ENCODE measurements at regions not wholly inside any gene's neighbourhood (a gene's known extent, or its start where the extent isn't known, plus 50 kb on each side); places are given as distances from the start of the nearest gene placed in this dataset.

DNA sequence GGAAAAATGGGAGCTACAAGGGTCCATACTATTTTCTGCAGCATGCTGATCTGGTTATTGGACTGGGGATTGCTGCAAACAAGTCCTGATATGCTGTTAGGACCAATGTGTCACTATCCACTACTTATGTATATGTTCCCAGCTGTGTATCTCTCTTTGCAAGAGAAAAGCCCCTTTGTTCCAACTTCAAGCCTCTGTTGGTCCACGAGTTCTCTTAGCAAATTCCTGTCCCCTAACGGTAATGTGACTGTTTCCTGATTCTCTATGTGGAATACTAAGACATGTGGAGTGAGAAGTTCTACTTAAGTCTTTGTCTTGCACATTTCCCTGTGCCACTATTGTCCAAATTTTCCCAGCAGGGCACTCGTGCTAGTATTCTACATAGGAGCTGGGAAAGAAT is 557.7 kb downstream of the FSCB start:
- no peak overlapping the region for H3K27ac ChIP-seq (ENCODE audit: low read length, poor library complexity, severe bottlenecking)
- H4K8ac ChIP-seq (ENCODE audit: low read length), result no peak overlapping the region
- H3K4me2 ChIP-seq (ENCODE audit: low read length, poor library complexity, severe bottlenecking), result no peak overlapping the region
- H2AFZ ChIP-seq (ENCODE audit: low read depth, low read length), result no peak overlapping the region
- H3K4me3 ChIP-seq (ENCODE audit: insufficient read depth in 1 of 2, low read depth in 1 of 2, low read length in 2 of 2), result no peak overlapping the region
- no peak for DNase-seq
- no peak overlapping the region for H3K23ac ChIP-seq (ENCODE audit: low read length in 2 of 2)
- no peak overlapping the region for H2AK5ac ChIP-seq (ENCODE audit: low read length, severe bottlenecking)
- no peak overlapping the region for H2BK5ac ChIP-seq (ENCODE audit: low read depth, low read length, poor library complexity, severe bottlenecking)
- H2BK15ac ChIP-seq (ENCODE audit: low read depth, poor library complexity, severe bottlenecking), result no peak overlapping the region
- H4K91ac ChIP-seq (ENCODE audit: low read length), result no peak overlapping the region
- WGBS, result 31% methylated on average over 1 of the region's 3 CpGs
- no peaks in the 10 kb centered on the region for H3K4me1 ChIP-seq (ENCODE audit: control insufficient read depth, insufficient read depth, low read depth, low read length)
- no peak overlapping the region for H2BK120ac ChIP-seq (ENCODE audit: low read depth, low read length)
- no peaks in the 10 kb centered on the region for H3K27me3 ChIP-seq (ENCODE audit: control insufficient read depth in 1 of 2, insufficient read depth in 1 of 2, low read length in 2 of 2)
- H3K18ac ChIP-seq (ENCODE audit: low read depth in 1 of 2, low read length in 2 of 2), result no peak overlapping the region
- no peak overlapping the region for H3K4ac ChIP-seq (ENCODE audit: low read depth in 1 of 2, low read length in 2 of 2)
- H3K9me3 ChIP-seq (ENCODE audit: control insufficient read depth, low read length), result no peaks in the 10 kb centered on the region
- no peak overlapping the region for H2BK12ac ChIP-seq (ENCODE audit: low read length in 2 of 2)
- H3K14ac ChIP-seq (ENCODE audit: low read length in 2 of 2), result no peak overlapping the region
- no peaks in the 10 kb centered on the region for H3K36me3 ChIP-seq (ENCODE audit: control insufficient read depth in 1 of 2, insufficient read depth in 2 of 2, low read depth in 1 of 2, low read length in 2 of 2)
- H3K9ac ChIP-seq (ENCODE audit: low read length), result no peak overlapping the region
- H3K79me1 ChIP-seq (replicated peaks; ENCODE audit: low read length, poor library complexity, severe bottlenecking), result no peaks in the 10 kb centered on the region

GRCh38 chr14:43939836-43940235 is 567.2 kb downstream of the FSCB start:
- no peak overlapping the region for H3K4me2 ChIP-seq (ENCODE audit: low read length, poor library complexity, severe bottlenecking)
- WGBS, result 83% methylated on average over 11 of the region's 11 CpGs
- H2BK5ac ChIP-seq (ENCODE audit: low read depth, low read length, poor library complexity, severe bottlenecking), result no peak overlapping the region
- no peak overlapping the region for H3K27ac ChIP-seq (ENCODE audit: low read length, poor library complexity, severe bottlenecking)
- H3K14ac ChIP-seq (ENCODE audit: low read length in 2 of 2), result no peak overlapping the region
- no peak overlapping the region for H3K4me3 ChIP-seq (ENCODE audit: insufficient read depth in 1 of 2, low read depth in 1 of 2, low read length in 2 of 2)
- H3K79me1 ChIP-seq (replicated peaks; ENCODE audit: low read length, poor library complexity, severe bottlenecking), result no peaks in the 10 kb centered on the region
- H2BK15ac ChIP-seq (ENCODE audit: low read depth, poor library complexity, severe bottlenecking), result no peak overlapping the region
- peak overlapping the region in 1 of 2 experiments; percentile 64 for H3K4ac ChIP-seq (ENCODE audit: low read depth in 1 of 2, low read length in 2 of 2)
- no peaks in the 10 kb centered on the region for H3K27me3 ChIP-seq (ENCODE audit: control insufficient read depth in 1 of 2, insufficient read depth in 1 of 2, low read length in 2 of 2)
- peaks cover 4% of the 10 kb centered on the region for H3K9me3 ChIP-seq (ENCODE audit: control insufficient read depth, low read length)
- peak overlapping the region; percentile 2 for H4K8ac ChIP-seq (ENCODE audit: low read length)
- H3K36me3 ChIP-seq (ENCODE audit: control insufficient read depth in 1 of 2, insufficient read depth in 2 of 2, low read depth in 1 of 2, low read length in 2 of 2), result no peaks in the 10 kb centered on the region
- no peak overlapping the region for H2AFZ ChIP-seq (ENCODE audit: low read depth, low read length)
- peak overlapping the region in 1 of 2 experiments; percentile 42 for H3K18ac ChIP-seq (ENCODE audit: low read depth in 1 of 2, low read length in 2 of 2)
- no peak overlapping the region for H3K9ac ChIP-seq (ENCODE audit: low read length)
- no peak overlapping the region for H4K91ac ChIP-seq (ENCODE audit: low read length)
- no peak overlapping the region for H3K23ac ChIP-seq (ENCODE audit: low read length in 2 of 2)
- no peak overlapping the region for H2BK12ac ChIP-seq (ENCODE audit: low read length in 2 of 2)
- no peaks in the 10 kb centered on the region for H3K4me1 ChIP-seq (ENCODE audit: control insufficient read depth, insufficient read depth, low read depth, low read length)
- no peak for DNase-seq
- H2BK120ac ChIP-seq (ENCODE audit: low read depth, low read length), result no peak overlapping the region
- H2AK5ac ChIP-seq (ENCODE audit: low read length, severe bottlenecking), result no peak overlapping the region

- Histone ChIP-seq H3K4ac (ENCODE audit: low read depth in 1 of 2, low read length in 2 of 2) (no peak overlapping the region), H3K79me1 (replicated peaks; ENCODE audit: low read length, poor library complexity, severe bottlenecking) (no peaks in the 10 kb centered on the region), H3K27ac (ENCODE audit: low read length, poor library complexity, severe bottlenecking) (no peak overlapping the region), H4K91ac (ENCODE audit: low read length) (no peak overlapping the region), H3K23ac (ENCODE audit: low read length in 2 of 2) (no peak overlapping the region), H2BK12ac (ENCODE audit: low read length in 2 of 2) (no peak overlapping the region), H2BK120ac (ENCODE audit: low read depth, low read length) (no peak overlapping the region), H3K36me3 (ENCODE audit: control insufficient read depth in 1 of 2, insufficient read depth in 2 of 2, low read depth in 1 of 2, low read length in 2 of 2) (no peaks in the 10 kb centered on the region), H3K4me1 (ENCODE audit: control insufficient read depth, insufficient read depth, low read depth, low read length) (no peaks in the 10 kb centered on the region), H2AFZ (ENCODE audit: low read depth, low read length) (no peak overlapping the region), H4K8ac (ENCODE audit: low read length) (no peak overlapping the region), H3K9ac (ENCODE audit: low read length) (no peak overlapping the region), H2BK5ac (ENCODE audit: low read depth, low read length, poor library complexity, severe bottlenecking) (no peak overlapping the region), H3K4me2 (ENCODE audit: low read length, poor library complexity, severe bottlenecking) (no peak overlapping the region), H3K4me3 (ENCODE audit: insufficient read depth in 1 of 2, low read depth in 1 of 2, low read length in 2 of 2) (no peak overlapping the region), H3K14ac (ENCODE audit: low read length in 2 of 2) (no peak overlapping the region), H2AK5ac (ENCODE audit: low read length, severe bottlenecking) (no peak overlapping the region), H2BK15ac (ENCODE audit: low read depth, poor library complexity, severe bottlenecking) (no peak overlapping the region), H3K18ac (ENCODE audit: low read depth in 1 of 2, low read length in 2 of 2) (no peak overlapping the region), H3K9me3 (ENCODE audit: control insufficient read depth, low read length) (peaks cover 4% of the 10 kb centered on the region), H3K27me3 (ENCODE audit: control insufficient read depth in 1 of 2, insufficient read depth in 1 of 2, low read length in 2 of 2) (no peaks in the 10 kb centered on the region)
- WGBS, result 83% methylated on average over 20 of the region's 25 CpGs
- DNase-seq, result no peak
Measured at GRCh38 chr14:43938588-43939281, 568.3 kb downstream of the FSCB start.

DNA sequence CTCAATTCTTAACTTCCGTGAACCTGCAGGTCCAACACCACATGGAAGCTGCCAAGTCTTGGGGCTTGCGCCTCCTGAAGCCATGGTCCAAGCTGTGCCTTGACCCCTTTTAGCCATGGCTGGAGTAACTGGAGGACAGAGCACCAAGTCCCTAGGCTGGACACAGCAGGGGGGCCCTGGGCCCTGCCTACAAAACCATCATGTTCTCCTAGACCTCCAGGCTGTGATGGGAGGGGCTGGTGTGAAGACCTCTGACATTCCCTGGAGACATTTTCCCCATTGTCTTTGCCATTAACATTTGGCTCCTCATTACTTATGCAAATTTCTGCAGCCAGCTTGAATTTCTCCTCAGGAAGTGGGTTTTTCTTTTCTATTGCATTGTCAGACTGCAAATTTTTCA is 570.1 kb downstream of the FSCB start:
- Histone ChIP-seq H3K27ac (ENCODE audit: low read length, poor library complexity, severe bottlenecking) (no peak overlapping the region), H3K18ac (ENCODE audit: low read depth in 1 of 2, low read length in 2 of 2) (no peak overlapping the region), H3K9me3 (ENCODE audit: control insufficient read depth, low read length) (no peaks in the 10 kb centered on the region), H2AK5ac (ENCODE audit: low read length, severe bottlenecking) (no peak overlapping the region), H2BK12ac (ENCODE audit: low read length in 2 of 2) (no peak overlapping the region), H3K27me3 (ENCODE audit: control insufficient read depth in 1 of 2, insufficient read depth in 1 of 2, low read length in 2 of 2) (no peaks in the 10 kb centered on the region), H3K4me1 (ENCODE audit: control insufficient read depth, insufficient read depth, low read depth, low read length) (no peaks in the 10 kb centered on the region), H3K23ac (ENCODE audit: low read length in 2 of 2) (no peak overlapping the region), H2BK120ac (ENCODE audit: low read depth, low read length) (no peak overlapping the region), H3K14ac (ENCODE audit: low read length in 2 of 2) (no peak overlapping the region), H3K79me1 (replicated peaks; ENCODE audit: low read length, poor library complexity, severe bottlenecking) (no peaks in the 10 kb centered on the region), H3K4me2 (ENCODE audit: low read length, poor library complexity, severe bottlenecking) (no peak overlapping the region), H2BK5ac (ENCODE audit: low read depth, low read length, poor library complexity, severe bottlenecking) (no peak overlapping the region), H2BK15ac (ENCODE audit: low read depth, poor library complexity, severe bottlenecking) (no peak overlapping the region), H3K36me3 (ENCODE audit: control insufficient read depth in 1 of 2, insufficient read depth in 2 of 2, low read depth in 1 of 2, low read length in 2 of 2) (no peaks in the 10 kb centered on the region), H3K9ac (ENCODE audit: low read length) (no peak overlapping the region), H4K8ac (ENCODE audit: low read length) (no peak overlapping the region), H3K4ac (ENCODE audit: low read depth in 1 of 2, low read length in 2 of 2) (no peak overlapping the region), H3K4me3 (ENCODE audit: insufficient read depth in 1 of 2, low read depth in 1 of 2, low read length in 2 of 2) (no peak overlapping the region), H2AFZ (ENCODE audit: low read depth, low read length) (no peak overlapping the region), H4K91ac (ENCODE audit: low read length) (no peak overlapping the region)
- no peak for DNase-seq
- WGBS, result 97% methylated on average over 2 of the region's 2 CpGs

Measured in mesenchymal stem cell (in vitro differentiated cells and primary cell).